ENCODE measurements at regions not wholly inside any gene's neighbourhood (a gene's known extent, or its start where the extent isn't known, plus 50 kb on each side); places are given as distances from the start of the nearest gene placed in this dataset.

- POLR2A ChIA-PET (ENCODE audit: unreplicated experiment) = no interaction called here
- no TSS peak for BruUV-seq (replicated peaks)
- Histone ChIP-seq H3K9me3 (ENCODE audit: low read length) (peaks cover 9% of the 10 kb centered on the region), H4K20me1 (ENCODE audit: low read length) (no peaks in the 10 kb centered on the region), H2AFZ (ENCODE audit: low read length) (no peak overlapping the region), H3K9me2 (replicated peaks; ENCODE audit: low read length) (no peaks in the 10 kb centered on the region), H3K36me3 (ENCODE audit: low read depth, low read length) (peaks cover 13% of the 10 kb centered on the region; the same call in 1 of the 2 replicates), H3K4me1 (ENCODE audit: insufficient read depth, low read length) (peaks cover 42% of the 10 kb centered on the region), H3K4me3 (ENCODE audit: low read length) (no peak overlapping the region), H3K27me3 (ENCODE audit: low read length) (no peaks in the 10 kb centered on the region), H3F3A (ENCODE audit: low read length, unreplicated experiment) (no peaks in the 10 kb centered on the region), H3K79me2 (ENCODE audit: low read length) (no peaks in the 10 kb centered on the region), H3K4me2 (ENCODE audit: low read length) (no peak overlapping the region), H3K9ac (ENCODE audit: low read length) (no peak overlapping the region), H3K27ac (ENCODE audit: low read length) (no peak overlapping the region)
- no peak for TF ChIP-seq EZH2 (IDR thresholded peaks at IDR 0.05; ENCODE audit: low read length, unreplicated experiment)
- TF ChIP-seq EZH2phosphoT487 (IDR thresholded peaks at IDR 0.05; ENCODE audit: borderline replicate concordance, low read length) = no peak
- TF ChIP-seq, protein P1, sequence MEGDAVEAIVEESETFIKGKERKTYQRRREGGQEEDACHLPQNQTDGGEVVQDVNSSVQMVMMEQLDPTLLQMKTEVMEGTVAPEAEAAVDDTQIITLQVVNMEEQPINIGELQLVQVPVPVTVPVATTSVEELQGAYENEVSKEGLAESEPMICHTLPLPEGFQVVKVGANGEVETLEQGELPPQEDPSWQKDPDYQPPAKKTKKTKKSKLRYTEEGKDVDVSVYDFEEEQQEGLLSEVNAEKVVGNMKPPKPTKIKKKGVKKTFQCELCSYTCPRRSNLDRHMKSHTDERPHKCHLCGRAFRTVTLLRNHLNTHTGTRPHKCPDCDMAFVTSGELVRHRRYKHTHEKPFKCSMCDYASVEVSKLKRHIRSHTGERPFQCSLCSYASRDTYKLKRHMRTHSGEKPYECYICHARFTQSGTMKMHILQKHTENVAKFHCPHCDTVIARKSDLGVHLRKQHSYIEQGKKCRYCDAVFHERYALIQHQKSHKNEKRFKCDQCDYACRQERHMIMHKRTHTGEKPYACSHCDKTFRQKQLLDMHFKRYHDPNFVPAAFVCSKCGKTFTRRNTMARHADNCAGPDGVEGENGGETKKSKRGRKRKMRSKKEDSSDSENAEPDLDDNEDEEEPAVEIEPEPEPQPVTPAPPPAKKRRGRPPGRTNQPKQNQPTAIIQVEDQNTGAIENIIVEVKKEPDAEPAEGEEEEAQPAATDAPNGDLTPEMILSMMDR (conservative IDR thresholded peaks at IDR 0.05; ENCODE audit: low read depth, low read length) = no peak
- DNase-seq (no peak), ATAC-seq (no peak)
- intact Hi-C loops (cut with micrococcal nuclease) = loop anchor here (5.0 to 10.0 kb wide), 2 partner anchors 192 to 240 kb away; no protein-coding TSS in a partner anchor
- CTCF ChIA-PET = no interaction called here
Measured at GRCh38 chr14:44374906-44375305, 132.2 kb downstream of the FSCB start.

DNA sequence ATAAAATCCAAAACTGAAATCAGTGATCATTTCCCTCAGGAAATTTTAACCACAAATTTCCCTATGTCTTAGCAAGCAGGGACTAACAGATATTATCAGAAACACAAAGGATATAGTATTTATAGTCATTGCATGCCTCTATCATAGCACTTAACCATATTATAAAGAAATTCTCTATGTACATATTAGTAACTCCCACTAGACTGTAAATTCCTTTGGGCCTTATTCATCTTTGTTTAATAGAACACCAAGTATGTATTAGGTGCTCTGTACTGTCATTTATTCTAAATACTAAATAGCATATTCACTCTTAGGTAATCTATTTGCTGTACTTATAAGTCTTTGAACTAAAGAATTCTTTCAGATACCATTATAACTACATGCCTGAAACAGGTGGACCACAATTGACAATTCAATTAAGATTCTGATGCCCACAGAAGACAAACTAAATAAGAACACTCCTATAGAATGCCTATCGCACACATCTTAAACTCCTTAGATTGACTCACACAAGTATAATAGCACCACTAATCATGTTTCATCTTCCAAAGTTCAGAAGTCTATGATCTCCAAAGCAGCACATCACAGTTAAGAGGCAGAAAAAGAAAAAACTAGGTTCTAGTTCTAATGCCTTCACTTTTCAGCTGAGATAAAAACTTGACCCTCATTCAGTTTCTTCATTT is 134.1 kb downstream of the FSCB start:
- peak; percentile 92 for DNase-seq
- Histone ChIP-seq H3F3A (ENCODE audit: low read length, unreplicated experiment) (no peaks in the 10 kb centered on the region), H3K9me2 (replicated peaks; ENCODE audit: low read length) (no peaks in the 10 kb centered on the region), H3K9me3 (ENCODE audit: low read length) (peaks cover 9% of the 10 kb centered on the region), H3K79me2 (ENCODE audit: low read length) (no peaks in the 10 kb centered on the region), H3K4me2 (ENCODE audit: low read length) (peak overlapping the region; percentile 61), H3K36me3 (ENCODE audit: low read depth, low read length) (peaks cover 13% of the 10 kb centered on the region; the same call in 1 of the 2 replicates), H3K4me3 (ENCODE audit: low read length) (peak overlapping the region; percentile 3; the same call in 1 of the 2 replicates), H3K27me3 (ENCODE audit: low read length) (no peaks in the 10 kb centered on the region), H2AFZ (ENCODE audit: low read length) (no peak overlapping the region), H3K27ac (ENCODE audit: low read length) (peak overlapping the region; percentile 90), H3K4me1 (ENCODE audit: insufficient read depth, low read length) (peaks cover 59% of the 10 kb centered on the region), H4K20me1 (ENCODE audit: low read length) (no peaks in the 10 kb centered on the region), H3K9ac (ENCODE audit: low read length) (no peak overlapping the region)
- intact Hi-C loops (cut with micrococcal nuclease) = loop anchor here (1.0 to 10.0 kb wide), 7 partner anchors 10 to 327 kb away; no protein-coding TSS in a partner anchor
- TF ChIP-seq EZH2phosphoT487 (IDR thresholded peaks at IDR 0.05; ENCODE audit: borderline replicate concordance, low read length) = no peak
- no peak for TF ChIP-seq EZH2 (IDR thresholded peaks at IDR 0.05; ENCODE audit: low read length, unreplicated experiment)
- TF ChIP-seq, protein P1 (conservative IDR thresholded peaks at IDR 0.05; ENCODE audit: low read depth, low read length) = no peak
- ATAC-seq = peak; percentile 95
- no TSS peak for BruUV-seq (replicated peaks)
- CTCF ChIA-PET = interaction anchor here (0.7 kb wide), 1 partner anchor 220 kb away, joined by 4 read pairs; no protein-coding TSS in a partner anchor
- POLR2A ChIA-PET (ENCODE audit: unreplicated experiment) = no interaction called here

GRCh38 chr14:44372231-44372630 is 134.9 kb downstream of the FSCB start:
- CTCF ChIA-PET = no interaction called here

More at GRCh38 chr14:44372231-44372630, 134.9 kb downstream of the FSCB start:
- TF ChIP-seq, protein P1 (conservative IDR thresholded peaks at IDR 0.05; ENCODE audit: low read depth, low read length) = no peak
- TF ChIP-seq EZH2phosphoT487 (IDR thresholded peaks at IDR 0.05; ENCODE audit: borderline replicate concordance, low read length) = no peak
- TF ChIP-seq EZH2 (IDR thresholded peaks at IDR 0.05; ENCODE audit: low read length, unreplicated experiment) = no peak
- H3K4me1 ChIP-seq (ENCODE audit: insufficient read depth, low read length) = peaks cover 59% of the 10 kb centered on the region
- H3K4me3 ChIP-seq (ENCODE audit: low read length) = peak overlapping the region; percentile 3; the same call in 1 of the 2 replicates
- peak overlapping the region; percentile 90 for H3K27ac ChIP-seq (ENCODE audit: low read length)
- intact Hi-C loops (cut with micrococcal nuclease) = loop anchor here (1.0 to 10.0 kb wide), 6 partner anchors 9 to 328 kb away; no protein-coding TSS in a partner anchor
- H3K27me3 ChIP-seq (ENCODE audit: low read length) = no peaks in the 10 kb centered on the region
- H2AFZ ChIP-seq (ENCODE audit: low read length) = no peak overlapping the region
- POLR2A ChIA-PET (ENCODE audit: unreplicated experiment) = no interaction called here
- H3F3A ChIP-seq (ENCODE audit: low read length, unreplicated experiment) = no peaks in the 10 kb centered on the region
- H3K79me2 ChIP-seq (ENCODE audit: low read length) = no peaks in the 10 kb centered on the region
- peak overlapping the region; percentile 33; the same call in 1 of the 2 replicates for H3K9ac ChIP-seq (ENCODE audit: low read length)
- peak; percentile 31; the same call in 1 of the 2 replicates for ATAC-seq
- BruUV-seq (replicated peaks) = no TSS peak
- no peaks in the 10 kb centered on the region for H3K9me2 ChIP-seq (replicated peaks; ENCODE audit: low read length)
- DNase-seq = no peak
- H3K36me3 ChIP-seq (ENCODE audit: low read depth, low read length) = peaks cover 13% of the 10 kb centered on the region; the same call in 1 of the 2 replicates
- H3K9me3 ChIP-seq (ENCODE audit: low read length) = peaks cover 9% of the 10 kb centered on the region
- no peaks in the 10 kb centered on the region for H4K20me1 ChIP-seq (ENCODE audit: low read length)
- peak overlapping the region; percentile 61 for H3K4me2 ChIP-seq (ENCODE audit: low read length)

Data from PC-3 (cell line).